ENCODE measurements at regions not wholly inside any gene's neighbourhood (a gene's known extent, or its start where the extent isn't known, plus 50 kb on each side); places are given as distances from the start of the nearest gene placed in this dataset.

DNA sequence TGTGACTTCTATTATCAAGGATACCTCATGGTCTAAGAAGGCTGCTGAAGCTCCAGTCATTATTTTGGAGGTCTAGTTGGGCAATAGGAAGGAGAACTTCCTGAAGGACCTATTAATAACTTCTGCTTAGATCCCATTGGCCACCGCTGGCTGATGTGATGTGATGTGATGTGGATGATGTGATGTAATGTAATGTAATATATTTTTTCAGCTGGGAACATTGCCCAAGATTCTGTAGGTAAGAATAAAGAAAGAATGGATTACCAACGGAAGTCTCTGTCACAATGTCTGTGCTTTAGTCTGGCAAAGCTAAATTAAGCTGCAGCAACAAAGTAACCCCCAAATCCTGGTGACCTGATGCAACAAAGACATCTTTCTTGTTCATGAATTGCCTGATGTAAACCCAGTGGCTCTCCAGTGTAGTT is 233.7 kb downstream of the PTEN start (continued):
- TF ChIP-seq, protein P1, sequence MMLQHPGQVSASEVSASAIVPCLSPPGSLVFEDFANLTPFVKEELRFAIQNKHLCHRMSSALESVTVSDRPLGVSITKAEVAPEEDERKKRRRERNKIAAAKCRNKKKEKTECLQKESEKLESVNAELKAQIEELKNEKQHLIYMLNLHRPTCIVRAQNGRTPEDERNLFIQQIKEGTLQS (IDR thresholded peaks at IDR 0.05; ENCODE audit: insufficient read depth, low read depth, low read length) = no peak

DNA sequence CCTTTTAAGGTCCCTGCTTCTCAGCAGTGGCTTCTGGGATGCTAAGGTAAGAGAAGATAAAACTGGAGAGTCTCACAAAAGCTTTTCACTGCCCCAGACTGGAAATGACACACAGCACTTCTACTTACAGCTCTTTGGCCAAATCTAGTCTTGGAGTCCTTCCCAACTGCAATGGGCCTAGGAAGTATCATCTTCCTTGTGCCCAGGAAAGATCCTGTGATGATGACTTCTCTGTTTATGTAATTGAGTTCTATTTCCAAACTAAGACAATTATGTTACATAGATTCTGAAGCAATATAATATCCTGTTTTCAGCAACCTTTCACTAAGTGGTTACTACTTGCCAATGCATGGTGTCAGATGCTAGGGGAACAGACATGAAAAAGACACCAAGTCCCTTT is 234.1 kb downstream of the PTEN start:
- Histone ChIP-seq H3K4me1 (replicated peaks in 1 of 4; ENCODE audit: control insufficient read depth in 3 of 4, insufficient read depth in 4 of 4, low read length in 3 of 4) (no peaks in the 10 kb centered on the region), H4K91ac (replicated peaks; ENCODE audit: insufficient read length, low read length) (no peak overlapping the region)
- TF ChIP-seq RBBP5 (IDR thresholded peaks at IDR 0.05; ENCODE audit: borderline replicate concordance, low read depth, low read length) (no peak), GTF2F1 (IDR thresholded peaks at IDR 0.05; ENCODE audit: borderline replicate concordance, low read depth, low read length) (no peak), CREB1 (IDR thresholded peaks at IDR 0.05) (no peak), BRCA1 (IDR thresholded peaks at IDR 0.05; ENCODE audit: low read depth, low read length) (no peak), TEAD4 (IDR thresholded peaks at IDR 0.05; ENCODE audit: low read depth, low read length) (no peak)

More for the DNA sequence above, 234.1 kb downstream of the PTEN start:
- no peak overlapping the region for H3K14ac ChIP-seq (ENCODE audit: insufficient read length)
- H4K20me1 ChIP-seq (replicated peaks in 1 of 2; ENCODE audit: control insufficient read depth in 1 of 2, insufficient read depth in 2 of 2, low read length in 2 of 2) = no peaks in the 10 kb centered on the region
- no peak overlapping the region for H3K4me3 ChIP-seq (ENCODE audit: extremely low read depth in 1 of 4, insufficient read depth in 2 of 4, low read depth in 3 of 4, low read length in 4 of 4)
- H2AFZ ChIP-seq (ENCODE audit: low read length) = no peak overlapping the region
- H3K79me1 ChIP-seq (ENCODE audit: low read depth, low read length) = no peaks in the 10 kb centered on the region
- H2BK5ac ChIP-seq (ENCODE audit: low read depth, low read length) = no peak overlapping the region
- no peak overlapping the region for H3K4me2 ChIP-seq (ENCODE audit: insufficient read depth in 1 of 2, low read depth in 2 of 2, low read length in 2 of 2)
- H3K9me3 ChIP-seq (ENCODE audit: insufficient read depth in 2 of 2, low read depth in 1 of 2, low read length in 1 of 2) = no peaks in the 10 kb centered on the region
- no peaks in the 10 kb centered on the region for H3K36me3 ChIP-seq (ENCODE audit: control insufficient read depth in 2 of 4, insufficient read depth in 4 of 4, low read length in 3 of 4)
- no peak overlapping the region for H4K8ac ChIP-seq (ENCODE audit: extremely low read depth, insufficient read depth, low read length)
- H3K23ac ChIP-seq (ENCODE audit: insufficient read length) = no peak overlapping the region
- ChIA-PET CTCF (ENCODE audit: partially characterized antibody) (interaction anchor here (0.7 kb wide), 1 partner anchor 9 kb away, joined by 3 read pairs; no protein-coding TSS in a partner anchor), POLR2A (ENCODE audit: partially characterized antibody) (no interaction called here)
- no peak overlapping the region for H2BK120ac ChIP-seq (replicated peaks; ENCODE audit: low read depth, low read length)
- no peak overlapping the region for H2BK12ac ChIP-seq (ENCODE audit: low read depth, low read length)
- H3K9ac ChIP-seq (replicated peaks in 1 of 4; ENCODE audit: extremely low read depth in 1 of 4, low read depth in 3 of 4, low read length in 3 of 4) = no peak overlapping the region
- DNase-seq (ENCODE audit: low read depth in 1 of 2, low spot score in 2 of 2) (no peak), FAIRE-seq (no peak)
- no peaks in the 10 kb centered on the region for H3K23me2 ChIP-seq (ENCODE audit: low read depth, low read length)
- H3K27ac ChIP-seq (ENCODE audit: low read depth, low read length) = no peak overlapping the region
- no peak overlapping the region for H3K4ac ChIP-seq (replicated peaks; ENCODE audit: insufficient read length, low read depth, low read length)
- H3K79me2 ChIP-seq (ENCODE audit: control insufficient read depth in 1 of 2, insufficient read depth in 2 of 2, low read length in 2 of 2) = no peaks in the 10 kb centered on the region
- H3K18ac ChIP-seq (ENCODE audit: extremely low read depth, low read length) = no peak overlapping the region
- no peak overlapping the region for H4K5ac ChIP-seq (ENCODE audit: insufficient read length, low read depth, low read length)
- H3K56ac ChIP-seq (replicated peaks; ENCODE audit: insufficient read length, low read depth, low read length) = no peak overlapping the region
- H3K27me3 ChIP-seq (replicated peaks in 1 of 4; ENCODE audit: control insufficient read depth in 3 of 4, extremely low read depth in 1 of 4, insufficient read depth in 3 of 4, low read length in 3 of 4) = no peaks in the 10 kb centered on the region
- no peak overlapping the region for H2BK15ac ChIP-seq (ENCODE audit: low read length)
- no peak overlapping the region for H2AK5ac ChIP-seq (ENCODE audit: low read depth, low read length)
- no peak overlapping the region for H2BK20ac ChIP-seq (ENCODE audit: low read length)

Measured in H1 (cell line).